ENCODE measurements at regions not wholly inside any gene's neighbourhood (a gene's known extent, or its start where the extent isn't known, plus 50 kb on each side); places are given as distances from the start of the nearest gene placed in this dataset.

DNA sequence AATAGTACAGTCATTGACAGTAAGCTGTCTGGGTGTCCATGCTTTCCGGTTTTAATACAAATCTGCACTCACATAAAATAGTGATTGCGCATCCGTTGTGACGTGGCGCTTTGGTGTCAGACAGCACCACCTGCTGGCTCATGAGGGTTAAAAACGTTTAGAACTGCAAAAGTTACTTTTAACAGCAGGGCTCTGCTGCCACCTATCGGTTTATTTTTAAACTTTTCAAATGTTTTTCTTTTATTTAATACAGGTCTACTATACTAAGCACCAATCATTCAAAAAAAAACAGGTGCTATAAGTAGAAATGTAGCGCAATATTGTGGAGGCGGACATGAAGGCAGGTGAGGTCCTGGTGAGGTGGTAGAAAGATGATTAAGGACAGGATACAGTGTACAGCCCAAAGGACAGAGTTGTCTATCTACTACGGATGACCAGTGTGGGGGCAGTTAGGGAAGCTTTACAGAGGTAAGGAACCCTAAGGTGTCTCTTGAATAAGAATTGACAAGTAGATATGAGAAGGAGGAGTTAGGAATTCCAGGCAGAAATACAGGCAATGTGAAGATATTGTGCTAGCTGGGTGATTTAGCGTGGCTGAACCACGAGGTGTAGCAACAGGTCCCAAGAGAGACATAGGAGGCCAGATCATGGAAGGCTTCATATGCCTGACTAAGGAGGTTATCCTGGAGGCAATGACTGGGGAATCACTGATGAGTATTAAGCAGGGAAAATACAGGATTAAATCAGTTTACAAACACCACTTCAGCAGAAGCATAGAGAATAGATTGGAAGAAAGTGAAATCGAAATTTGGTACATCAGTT is 91.5 kb upstream of the PRB2 start:
- peak; percentile 96 for FAIRE-seq
- intact Hi-C loops (cut with DNase I), result loop anchor here (10.0 kb wide), 1 partner anchor 712 kb away; no protein-coding TSS in a partner anchor
- Histone ChIP-seq H3K27ac (ENCODE audit: low read depth in 2 of 2, low read length in 2 of 2) (no peak overlapping the region), H3K36me3 (ENCODE audit: control insufficient read depth in 2 of 3, insufficient read depth in 3 of 3, low read length in 3 of 3) (no peaks in the 10 kb centered on the region), H3K4me1 (ENCODE audit: control insufficient read depth in 2 of 3, insufficient read depth in 2 of 3, low read depth in 1 of 3, low read length in 3 of 3) (no peaks in the 10 kb centered on the region), H3K9ac (ENCODE audit: low read length in 3 of 3) (no peak overlapping the region), H3K27me3 (ENCODE audit: control insufficient read depth, insufficient read depth, low read length) (no peaks in the 10 kb centered on the region), H3K4me3 (ENCODE audit: low read length in 3 of 3) (peak overlapping the region in 2 of 3 donors; percentile 19 to 33), H3K9me3 (ENCODE audit: control insufficient read depth in 2 of 3, insufficient read depth in 1 of 3, low read length in 3 of 3) (no peaks in the 10 kb centered on the region)
- TF ChIP-seq, protein P1, sequence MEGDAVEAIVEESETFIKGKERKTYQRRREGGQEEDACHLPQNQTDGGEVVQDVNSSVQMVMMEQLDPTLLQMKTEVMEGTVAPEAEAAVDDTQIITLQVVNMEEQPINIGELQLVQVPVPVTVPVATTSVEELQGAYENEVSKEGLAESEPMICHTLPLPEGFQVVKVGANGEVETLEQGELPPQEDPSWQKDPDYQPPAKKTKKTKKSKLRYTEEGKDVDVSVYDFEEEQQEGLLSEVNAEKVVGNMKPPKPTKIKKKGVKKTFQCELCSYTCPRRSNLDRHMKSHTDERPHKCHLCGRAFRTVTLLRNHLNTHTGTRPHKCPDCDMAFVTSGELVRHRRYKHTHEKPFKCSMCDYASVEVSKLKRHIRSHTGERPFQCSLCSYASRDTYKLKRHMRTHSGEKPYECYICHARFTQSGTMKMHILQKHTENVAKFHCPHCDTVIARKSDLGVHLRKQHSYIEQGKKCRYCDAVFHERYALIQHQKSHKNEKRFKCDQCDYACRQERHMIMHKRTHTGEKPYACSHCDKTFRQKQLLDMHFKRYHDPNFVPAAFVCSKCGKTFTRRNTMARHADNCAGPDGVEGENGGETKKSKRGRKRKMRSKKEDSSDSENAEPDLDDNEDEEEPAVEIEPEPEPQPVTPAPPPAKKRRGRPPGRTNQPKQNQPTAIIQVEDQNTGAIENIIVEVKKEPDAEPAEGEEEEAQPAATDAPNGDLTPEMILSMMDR (IDR thresholded peaks at IDR 0.05; ENCODE audit: borderline replicate concordance, extremely low read depth, insufficient read depth), result peak; percentile 96
- peak; percentile 76 to 93 (median 82) for DNase-seq

DNA sequence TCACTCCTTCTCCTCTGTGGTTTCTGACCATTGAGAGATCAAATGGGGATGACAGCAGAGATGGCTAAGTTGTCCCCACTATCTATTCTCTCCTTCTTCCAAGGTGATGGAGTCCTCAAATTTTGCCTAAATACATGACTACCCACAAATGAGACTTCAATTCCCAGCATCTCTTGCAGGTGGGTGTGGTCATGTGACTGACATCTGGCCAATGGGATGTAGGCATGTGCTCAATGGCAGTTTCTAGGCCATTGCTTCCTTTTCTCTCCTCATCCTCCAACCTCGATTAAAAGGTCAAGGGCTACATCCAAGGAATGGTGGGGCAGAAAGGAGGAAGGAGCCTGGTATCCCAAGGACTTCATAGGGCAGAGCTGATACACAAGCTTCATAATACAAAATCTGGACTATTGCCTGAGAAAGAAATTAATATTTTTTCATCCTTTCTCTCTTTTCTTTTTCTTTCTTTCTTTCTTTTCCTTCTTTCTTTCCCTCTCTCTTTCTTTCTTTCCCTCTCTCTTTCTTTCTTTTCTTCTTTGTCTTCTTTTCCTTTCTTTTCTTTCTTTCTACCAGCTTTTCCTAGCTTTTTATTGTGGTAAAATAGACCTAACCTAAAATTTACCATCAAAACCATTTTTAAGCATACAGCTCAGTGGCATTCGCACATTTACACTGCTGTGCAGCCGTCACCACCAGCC is 100.9 kb upstream of the PRB2 start:
- Histone ChIP-seq H3K27me3 (ENCODE audit: control insufficient read depth, insufficient read depth, low read length) (no peaks in the 10 kb centered on the region), H3K4me1 (ENCODE audit: control insufficient read depth in 2 of 3, insufficient read depth in 2 of 3, low read depth in 1 of 3, low read length in 3 of 3) (peaks cover 0 to 3% (median 0%) of the 10 kb centered on the region in 3 donors), H3K36me3 (ENCODE audit: control insufficient read depth in 2 of 3, insufficient read depth in 3 of 3, low read length in 3 of 3) (no peaks in the 10 kb centered on the region), H3K27ac (ENCODE audit: low read depth in 2 of 2, low read length in 2 of 2) (no peak overlapping the region), H3K4me3 (ENCODE audit: low read length in 3 of 3) (no peak overlapping the region), H3K9ac (ENCODE audit: low read length in 3 of 3) (no peak overlapping the region), H3K9me3 (ENCODE audit: control insufficient read depth in 2 of 3, insufficient read depth in 1 of 3, low read length in 3 of 3) (no peaks in the 10 kb centered on the region)
- TF ChIP-seq, protein P1 (IDR thresholded peaks at IDR 0.05; ENCODE audit: borderline replicate concordance, extremely low read depth, insufficient read depth), result no peak
- no peak for DNase-seq
- FAIRE-seq, result no peak
- intact Hi-C loops (cut with DNase I), result no loop called here

DNA sequence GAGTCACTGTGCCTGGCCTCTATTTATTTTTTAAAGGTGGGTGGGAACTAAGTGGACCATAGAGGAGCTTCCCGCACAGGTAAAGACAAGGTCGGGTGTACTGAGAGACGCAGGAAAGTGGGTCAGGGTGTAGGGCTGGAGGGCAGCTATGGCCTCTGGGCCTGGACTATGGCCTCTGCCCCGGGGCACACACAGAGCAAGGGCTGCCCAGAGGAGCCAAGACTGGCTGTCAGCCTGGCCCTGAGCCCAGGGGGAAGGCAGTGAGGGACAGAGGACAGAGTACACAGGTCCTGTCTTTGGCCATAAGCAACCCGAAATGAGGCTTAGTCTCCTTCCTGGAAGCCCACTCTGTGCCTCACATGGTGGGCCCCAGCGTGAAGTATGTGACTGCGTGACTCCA is 102.1 kb upstream of the PRB2 start:
- peaks cover 0 to 3% (median 0%) of the 10 kb centered on the region in 3 donors for H3K4me1 ChIP-seq (ENCODE audit: control insufficient read depth in 2 of 3, insufficient read depth in 2 of 3, low read depth in 1 of 3, low read length in 3 of 3)
- no peak overlapping the region for H3K27ac ChIP-seq (ENCODE audit: low read depth in 2 of 2, low read length in 2 of 2)
- TF ChIP-seq, protein P1 (IDR thresholded peaks at IDR 0.05; ENCODE audit: borderline replicate concordance, extremely low read depth, insufficient read depth), result no peak
- no peak overlapping the region for H3K9ac ChIP-seq (ENCODE audit: low read length in 3 of 3)
- intact Hi-C loops (cut with DNase I), result no loop called here
- H3K9me3 ChIP-seq (ENCODE audit: control insufficient read depth in 2 of 3, insufficient read depth in 1 of 3, low read length in 3 of 3), result no peaks in the 10 kb centered on the region
- no peaks in the 10 kb centered on the region for H3K27me3 ChIP-seq (ENCODE audit: control insufficient read depth, insufficient read depth, low read length)
- H3K36me3 ChIP-seq (ENCODE audit: control insufficient read depth in 2 of 3, insufficient read depth in 3 of 3, low read length in 3 of 3), result no peaks in the 10 kb centered on the region
- no peak for FAIRE-seq
- H3K4me3 ChIP-seq (ENCODE audit: low read length in 3 of 3), result no peak overlapping the region
- no peak for DNase-seq
